ENCODE measurements at regions not wholly inside any gene's neighbourhood (a gene's known extent, or its start where the extent isn't known, plus 50 kb on each side); places are given as distances from the start of the nearest gene placed in this dataset.
A peak's percentile ranks its signal among the peaks of the same experiment; 100 is the strongest.

DNA sequence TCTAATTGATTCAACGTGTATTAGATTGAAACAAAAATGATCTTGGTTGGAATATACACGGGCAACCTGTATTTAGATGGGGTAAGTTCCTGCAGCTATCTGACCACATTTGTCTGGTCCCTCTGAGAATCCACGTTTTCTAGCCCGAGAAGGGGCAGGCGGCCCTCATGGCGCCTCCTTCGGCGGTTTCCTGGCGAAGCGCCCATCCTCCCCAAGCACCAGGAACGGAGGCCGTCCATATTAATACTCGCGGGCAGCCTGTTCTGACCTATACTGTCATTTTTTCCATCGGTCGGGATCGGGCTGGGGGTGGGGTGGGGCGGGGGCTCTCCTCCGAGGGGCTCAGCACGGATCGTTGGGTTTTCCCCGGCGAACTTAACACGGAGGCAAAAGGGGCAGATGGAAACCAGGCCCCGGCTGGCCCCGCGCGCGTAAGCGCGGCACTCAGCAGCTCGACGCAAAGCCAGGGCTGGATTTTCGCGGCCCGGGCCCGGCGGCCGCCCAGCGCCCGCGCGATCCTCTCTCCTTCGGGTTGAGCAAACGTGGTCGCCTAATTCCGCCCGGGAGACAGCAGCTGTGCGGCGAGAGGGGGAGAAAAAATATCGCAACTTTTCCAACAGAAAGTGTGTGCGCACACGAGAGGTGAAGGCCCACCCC is 77.2 kb upstream of the BCOR start:
- intact Hi-C loops (cut with micrococcal nuclease) (loop anchor here (1.0 to 10.0 kb wide), 5 partner anchors 20 to 1370 kb away; partner anchors contain the start of gene MID1IP1), dilution Hi-C loops (cut with MboI; ENCODE audit: extremely low pct_ligation_motif_present, low sequenced_read_pairs) (no loop called here)
- CTCF ChIA-PET, result no interaction called here
- H3K79me2 ChIP-seq (ENCODE audit: control insufficient read depth, insufficient read depth, low read length), result no peaks in the 10 kb centered on the region
- POLR2A ChIA-PET, result no interaction called here
- H3K9me1 ChIP-seq (replicated peaks; ENCODE audit: control insufficient read depth, extremely low read depth, insufficient read depth, low read length), result no peaks in the 10 kb centered on the region
- H3K4me3 ChIP-seq (replicated peaks in 1 of 3; ENCODE audit: insufficient read depth in 1 of 3, low read depth in 1 of 3, low read length in 3 of 3), result peak overlapping the region; percentile 6 to 49 (median 36)
- H4K20me1 ChIP-seq (replicated peaks; ENCODE audit: control insufficient read depth, extremely low read depth, insufficient read depth, low read length), result no peaks in the 10 kb centered on the region
- TF ChIP-seq POLR2A (IDR thresholded peaks at IDR 0.05; ENCODE audit: low read depth, low read length) (peak; percentile 20), MYC (IDR thresholded peaks at IDR 0.05; ENCODE audit: low read depth, low read length) (no peak)
- H3K4me1 ChIP-seq (ENCODE audit: control insufficient read depth, extremely low read depth, insufficient read depth, low read length), result peaks cover 39% of the 10 kb centered on the region
- H3K27ac ChIP-seq (ENCODE audit: insufficient read depth, low read depth, low read length), result peak overlapping the region; percentile 91
- peak; percentile 51 for DNase-seq (ENCODE audit: low read depth, low spot score)
- FAIRE-seq, result peak; percentile 87
- no peaks in the 10 kb centered on the region for H3K9me3 ChIP-seq (replicated peaks; ENCODE audit: control insufficient read depth, insufficient read depth, low read length)
- H3K4me2 ChIP-seq (ENCODE audit: insufficient read depth, low read length), result peak overlapping the region; percentile 63
- peak overlapping the region; percentile 74 for H3K9ac ChIP-seq (replicated peaks; ENCODE audit: extremely low read depth, insufficient read depth, low read length)
- H3K36me3 ChIP-seq (ENCODE audit: control insufficient read depth in 2 of 2, extremely low read depth in 1 of 2, insufficient read depth in 2 of 2, low read length in 2 of 2), result no peaks in the 10 kb centered on the region
- no TSS peak for BruUV-seq (replicated peaks)
- no peaks in the 10 kb centered on the region for H3K27me3 ChIP-seq (ENCODE audit: control insufficient read depth in 2 of 2, insufficient read depth in 2 of 2, low read length in 2 of 2)
- H2AFZ ChIP-seq (ENCODE audit: low read depth, low read length), result peak overlapping the region; percentile 70

GRCh38 chrX:40174001-40174853 is 76.5 kb upstream of the BCOR start:
- no peaks in the 10 kb centered on the region for H3K27me3 ChIP-seq (ENCODE audit: control insufficient read depth in 2 of 2, insufficient read depth in 2 of 2, low read length in 2 of 2)
- no peaks in the 10 kb centered on the region for H3K36me3 ChIP-seq (ENCODE audit: control insufficient read depth in 2 of 2, extremely low read depth in 1 of 2, insufficient read depth in 2 of 2, low read length in 2 of 2)
- H3K79me2 ChIP-seq (ENCODE audit: control insufficient read depth, insufficient read depth, low read length), result no peaks in the 10 kb centered on the region
- no TSS peak for BruUV-seq (replicated peaks)
- H3K9ac ChIP-seq (replicated peaks; ENCODE audit: extremely low read depth, insufficient read depth, low read length), result peak overlapping the region; percentile 44
- dilution Hi-C loops (cut with MboI; ENCODE audit: extremely low pct_ligation_motif_present, low sequenced_read_pairs), result no loop called here
- intact Hi-C loops (cut with micrococcal nuclease), result loop anchor here (1.0 to 10.0 kb wide), 4 partner anchors 19 to 1369 kb away; partner anchors contain the start of gene MID1IP1
- H4K20me1 ChIP-seq (replicated peaks; ENCODE audit: control insufficient read depth, extremely low read depth, insufficient read depth, low read length), result no peaks in the 10 kb centered on the region
- CTCF ChIA-PET, result no interaction called here
- H3K4me1 ChIP-seq (ENCODE audit: control insufficient read depth, extremely low read depth, insufficient read depth, low read length), result peaks cover 42% of the 10 kb centered on the region
- peak overlapping the region; percentile 38 for H2AFZ ChIP-seq (ENCODE audit: low read depth, low read length)
- POLR2A ChIA-PET, result no interaction called here
- DNase-seq (ENCODE audit: low read depth, low spot score) (peak; percentile 46), FAIRE-seq (peak; percentile 89)
- peak overlapping the region; percentile 63 for H3K4me2 ChIP-seq (ENCODE audit: insufficient read depth, low read length)
- H3K4me3 ChIP-seq (replicated peaks in 1 of 3; ENCODE audit: insufficient read depth in 1 of 3, low read depth in 1 of 3, low read length in 3 of 3), result peak overlapping the region in 1 of 3 experiments; percentile 15
- H3K9me3 ChIP-seq (replicated peaks; ENCODE audit: control insufficient read depth, insufficient read depth, low read length), result no peaks in the 10 kb centered on the region
- TF ChIP-seq POLR2AphosphoS5 (IDR thresholded peaks at IDR 0.05; ENCODE audit: insufficient read depth, low read depth, low read length), result no peak
- no peak for TF ChIP-seq CTCF (IDR thresholded peaks at IDR 0.05; ENCODE audit: extremely low read depth in 1 of 2, insufficient read depth in 1 of 2, low read depth in 1 of 2, low read length in 2 of 2)
- no peak for TF ChIP-seq FOS (IDR thresholded peaks at IDR 0.05; ENCODE audit: borderline replicate concordance, insufficient read depth, low read length)
- no peak for TF ChIP-seq MAX (IDR thresholded peaks at IDR 0.05; ENCODE audit: insufficient read depth, insufficient read length)
- TF ChIP-seq MYC (IDR thresholded peaks at IDR 0.05; ENCODE audit: low read depth, low read length), result no peak
- TF ChIP-seq GATA2 (IDR thresholded peaks at IDR 0.05; ENCODE audit: insufficient read depth, insufficient read length, low read depth, low read length), result peak; percentile 84
- H3K27ac ChIP-seq (ENCODE audit: insufficient read depth, low read depth, low read length), result peak overlapping the region; percentile 91
- no peaks in the 10 kb centered on the region for H3K9me1 ChIP-seq (replicated peaks; ENCODE audit: control insufficient read depth, extremely low read depth, insufficient read depth, low read length)

Measured in endothelial cell of umbilical vein (primary cell).